ENCODE measurements at regions not wholly inside any gene's neighbourhood (a gene's known extent, or its start where the extent isn't known, plus 50 kb on each side); places are given as distances from the start of the nearest gene placed in this dataset.
"Not testable (repeated sequence)": the region's sequence is repeated elsewhere in the genome, so short reads cannot be mapped to it uniquely, and the experiment has no call there.

- DNase-seq, result no peak
Observed at GRCh38 chr13:80022146-80022545, 318.8 kb downstream of the SPRY2 start.

- no peak for DNase-seq
Observed at GRCh38 chr13:80012251-80012650, 328.7 kb downstream of the SPRY2 start.

GRCh38 chr13:80011448-80012212 lies 329.3 kb downstream of the SPRY2 start:
- no peak for DNase-seq

- DNase-seq, result no peak
Observed at GRCh38 chr13:80010846-80011245, 330.1 kb downstream of the SPRY2 start.

- DNase-seq, result no peak
Observed at GRCh38 chr13:80010286-80010831, 330.6 kb downstream of the SPRY2 start.

- DNase-seq, result no peak
Observed at GRCh38 chr13:80009760-80010159, 331.2 kb downstream of the SPRY2 start.

GRCh38 chr13:80006940-80007339 lies 334.0 kb downstream of the SPRY2 start:
- no peak for DNase-seq

GRCh38 chr13:80001510-80001842 lies 339.4 kb downstream of the SPRY2 start:
- DNase-seq, result no peak

- DNase-seq, result no peak
Observed at GRCh38 chr13:80000684-80001509, 340.0 kb downstream of the SPRY2 start.

- no peak for DNase-seq
Observed at GRCh38 chr13:79999601-80000000, 341.3 kb downstream of the SPRY2 start.

- no peak for DNase-seq
Observed at GRCh38 chr13:79998381-79998880, 342.5 kb downstream of the SPRY2 start.

- no peak for DNase-seq
Observed at GRCh38 chr13:79997244-79997643, 343.7 kb downstream of the SPRY2 start.

- DNase-seq, result no peak
Observed at GRCh38 chr13:79995334-79995733, 345.6 kb downstream of the SPRY2 start.

GRCh38 chr13:79992111-79992510 lies 348.8 kb downstream of the SPRY2 start:
- DNase-seq, result no peak

- no peak for DNase-seq
Observed at GRCh38 chr13:79990048-79990447, 350.9 kb downstream of the SPRY2 start.

GRCh38 chr13:79989217-79989661 lies 351.7 kb downstream of the SPRY2 start:
- no peak for DNase-seq

GRCh38 chr13:79988573-79988972 lies 352.4 kb downstream of the SPRY2 start:
- DNase-seq, result no peak

GRCh38 chr13:79987761-79988160 lies 353.2 kb downstream of the SPRY2 start:
- no peak for DNase-seq

- no peak for DNase-seq
Observed at GRCh38 chr13:79987323-79987722, 353.6 kb downstream of the SPRY2 start.

- DNase-seq, result no peak
Observed at GRCh38 chr13:79986890-79987289, 354.0 kb downstream of the SPRY2 start.

- DNase-seq, result not testable (repeated sequence)
Observed at GRCh38 chr13:79974935-79975650, 365.8 kb downstream of the SPRY2 start.

- no peak for DNase-seq
Observed at GRCh38 chr13:79973533-79973963, 367.4 kb downstream of the SPRY2 start.

GRCh38 chr13:79972066-79972569 lies 368.8 kb downstream of the SPRY2 start:
- no peak for DNase-seq

Data from CD4-positive, alpha-beta T cell treated with Interferon alpha-2 for 1 hour (primary cell).